ENCODE measurements at regions not wholly inside any gene's neighbourhood (a gene's known extent, or its start where the extent isn't known, plus 50 kb on each side); places are given as distances from the start of the nearest gene placed in this dataset.

DNA sequence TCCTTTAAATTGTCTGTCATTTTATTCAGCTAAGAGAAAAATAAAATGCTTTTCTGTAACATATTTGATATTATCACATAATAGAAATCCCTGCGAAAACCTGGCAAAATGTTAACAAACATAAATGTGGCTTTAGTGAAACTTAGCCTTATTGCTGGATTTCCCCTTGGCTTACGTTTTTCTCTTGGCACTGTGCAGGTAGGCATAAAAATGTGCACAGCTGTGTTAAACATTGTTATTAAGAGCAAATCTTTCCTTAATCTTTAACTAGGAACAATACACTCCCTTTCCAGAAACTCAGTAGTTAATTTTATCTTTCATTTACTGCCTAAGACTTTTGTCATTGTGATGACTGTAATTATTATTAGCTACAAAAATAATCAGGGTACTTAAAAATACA lies 202.4 kb upstream of the GNPDA2 start:
- Mint-ChIP-seq H3K9me3 (no peaks in the 10 kb centered on the region), H3K36me3 (ENCODE audit: low read depth) (no peaks in the 10 kb centered on the region), H3K4me1 (no peaks in the 10 kb centered on the region), H3K27ac (ENCODE audit: unreplicated experiment) (no peak overlapping the region), H3K27me3 (ENCODE audit: low read depth) (no peaks in the 10 kb centered on the region), H3K4me3 (no peak overlapping the region)
- no peak for DNase-seq (ENCODE audit: low read depth, low spot score)
- TF ChIP-seq, protein P1, sequence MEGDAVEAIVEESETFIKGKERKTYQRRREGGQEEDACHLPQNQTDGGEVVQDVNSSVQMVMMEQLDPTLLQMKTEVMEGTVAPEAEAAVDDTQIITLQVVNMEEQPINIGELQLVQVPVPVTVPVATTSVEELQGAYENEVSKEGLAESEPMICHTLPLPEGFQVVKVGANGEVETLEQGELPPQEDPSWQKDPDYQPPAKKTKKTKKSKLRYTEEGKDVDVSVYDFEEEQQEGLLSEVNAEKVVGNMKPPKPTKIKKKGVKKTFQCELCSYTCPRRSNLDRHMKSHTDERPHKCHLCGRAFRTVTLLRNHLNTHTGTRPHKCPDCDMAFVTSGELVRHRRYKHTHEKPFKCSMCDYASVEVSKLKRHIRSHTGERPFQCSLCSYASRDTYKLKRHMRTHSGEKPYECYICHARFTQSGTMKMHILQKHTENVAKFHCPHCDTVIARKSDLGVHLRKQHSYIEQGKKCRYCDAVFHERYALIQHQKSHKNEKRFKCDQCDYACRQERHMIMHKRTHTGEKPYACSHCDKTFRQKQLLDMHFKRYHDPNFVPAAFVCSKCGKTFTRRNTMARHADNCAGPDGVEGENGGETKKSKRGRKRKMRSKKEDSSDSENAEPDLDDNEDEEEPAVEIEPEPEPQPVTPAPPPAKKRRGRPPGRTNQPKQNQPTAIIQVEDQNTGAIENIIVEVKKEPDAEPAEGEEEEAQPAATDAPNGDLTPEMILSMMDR (conservative IDR thresholded peaks at IDR 0.05), result no peak

DNA sequence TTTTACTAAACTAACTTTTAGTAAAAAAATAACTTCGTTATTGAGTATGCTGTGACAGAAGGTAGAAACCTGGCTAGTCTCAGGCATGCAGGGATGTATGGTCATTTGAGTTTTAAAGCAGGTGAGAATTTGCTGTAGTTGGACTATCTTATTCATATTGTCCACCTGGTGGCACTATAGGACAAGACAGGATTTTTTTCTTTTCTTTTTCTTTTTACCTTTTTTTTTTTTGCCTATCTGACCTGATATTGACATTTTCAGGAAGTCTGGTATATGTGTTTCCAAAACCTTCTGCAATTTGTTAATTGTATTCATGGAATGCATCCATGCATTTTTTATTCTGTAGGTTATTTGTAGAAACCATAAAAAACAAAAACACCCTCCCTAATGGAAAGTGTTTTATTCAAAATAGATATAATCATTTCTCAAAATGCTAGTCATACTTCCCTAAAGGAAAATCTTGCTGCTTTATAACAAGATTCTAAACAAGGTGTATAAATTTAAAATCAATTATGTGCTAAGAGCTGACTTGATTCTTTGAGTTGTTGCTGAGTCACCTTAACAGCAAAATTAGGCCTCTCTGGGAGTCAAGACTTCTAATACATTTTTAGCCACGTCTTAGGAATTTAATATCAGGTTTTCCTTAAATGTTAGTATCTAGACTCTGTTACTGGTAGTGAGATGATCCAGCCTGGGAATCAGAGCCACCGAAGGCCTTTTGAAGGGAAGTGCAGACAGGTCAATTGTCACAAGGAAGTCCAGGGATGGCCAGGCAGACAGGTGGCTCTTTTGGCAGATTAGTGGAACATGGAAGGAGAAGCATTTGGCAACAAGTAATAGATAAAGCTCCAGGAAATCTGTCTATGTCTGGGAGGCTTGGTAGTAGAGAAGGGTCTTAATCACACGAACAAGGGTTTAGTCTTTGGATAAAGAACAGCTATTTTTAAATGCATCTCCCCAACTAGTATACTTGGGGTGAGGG lies 201.3 kb upstream of the GNPDA2 start:
- H3K4me1 Mint-ChIP-seq, result no peaks in the 10 kb centered on the region
- H3K4me3 Mint-ChIP-seq, result no peak overlapping the region
- DNase-seq (ENCODE audit: low read depth, low spot score), result no peak
- no peaks in the 10 kb centered on the region for H3K9me3 Mint-ChIP-seq
- H3K36me3 Mint-ChIP-seq (ENCODE audit: low read depth), result no peaks in the 10 kb centered on the region
- TF ChIP-seq, protein P1 (conservative IDR thresholded peaks at IDR 0.05), result peak; percentile 82
- H3K27ac Mint-ChIP-seq (ENCODE audit: unreplicated experiment), result no peak overlapping the region
- no peaks in the 10 kb centered on the region for H3K27me3 Mint-ChIP-seq (ENCODE audit: low read depth)

- Mint-ChIP-seq H3K4me1 (peaks cover 19% of the 10 kb centered on the region), H3K9me3 (no peaks in the 10 kb centered on the region), H3K27ac (ENCODE audit: unreplicated experiment) (no peak overlapping the region), H3K36me3 (ENCODE audit: low read depth) (no peaks in the 10 kb centered on the region), H3K27me3 (ENCODE audit: low read depth) (no peaks in the 10 kb centered on the region), H3K4me3 (no peak overlapping the region)
- no peak for DNase-seq (ENCODE audit: low read depth, low spot score)
- TF ChIP-seq, protein P1 (conservative IDR thresholded peaks at IDR 0.05), result no peak
These were observed 190.1 kb upstream of the GNPDA2 start for GRCh38 chr4:44916411-44916810.

DNA sequence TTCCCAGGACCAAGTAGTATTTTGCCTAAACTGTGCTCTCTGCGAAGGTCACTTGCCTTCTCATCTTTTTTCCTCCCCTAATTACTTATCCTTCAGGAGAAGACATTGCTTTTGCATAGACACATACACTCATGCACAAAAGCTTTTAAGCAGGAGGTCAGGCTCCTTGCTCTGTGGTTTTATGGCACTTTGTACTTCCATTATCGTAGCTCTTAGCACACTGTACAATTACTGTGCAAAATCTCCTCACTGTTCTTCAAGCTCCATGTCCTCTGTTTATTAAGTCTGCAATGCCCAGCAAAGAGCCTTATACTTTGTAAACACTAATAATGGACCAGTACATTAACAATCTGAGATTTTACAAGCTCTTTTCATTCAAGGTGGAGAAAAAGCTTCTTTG lies 188.4 kb upstream of the GNPDA2 start:
- Mint-ChIP-seq H3K4me3 (no peak overlapping the region), H3K27ac (ENCODE audit: unreplicated experiment) (no peak overlapping the region), H3K9me3 (no peaks in the 10 kb centered on the region), H3K36me3 (ENCODE audit: low read depth) (no peaks in the 10 kb centered on the region), H3K4me1 (peaks cover 19% of the 10 kb centered on the region), H3K27me3 (ENCODE audit: low read depth) (no peaks in the 10 kb centered on the region)
- no peak for DNase-seq (ENCODE audit: low read depth, low spot score)
- TF ChIP-seq, protein P1 (conservative IDR thresholded peaks at IDR 0.05), result no peak

DNA sequence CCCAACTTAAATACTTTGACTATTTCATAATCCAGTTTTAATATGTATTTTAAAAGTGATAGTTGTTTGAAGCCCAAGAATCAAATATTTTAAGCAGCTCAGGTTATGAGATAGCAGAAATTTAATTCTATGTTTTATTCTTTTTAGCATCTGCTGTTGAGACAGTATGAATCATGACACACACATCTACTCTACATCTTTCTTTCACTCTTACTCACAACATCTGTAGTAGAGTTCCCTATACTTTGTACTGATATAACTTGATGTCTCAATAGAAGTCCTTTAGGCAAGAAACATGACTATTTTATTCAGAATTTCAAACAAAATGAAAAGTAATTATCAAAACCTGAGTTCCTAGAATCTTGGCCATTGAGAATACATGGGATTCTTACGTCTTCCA lies 187.9 kb upstream of the GNPDA2 start:
- H3K4me1 Mint-ChIP-seq, result peaks cover 19% of the 10 kb centered on the region
- no peak overlapping the region for H3K27ac Mint-ChIP-seq (ENCODE audit: unreplicated experiment)
- no peak overlapping the region for H3K4me3 Mint-ChIP-seq
- H3K27me3 Mint-ChIP-seq (ENCODE audit: low read depth), result no peaks in the 10 kb centered on the region
- no peak for DNase-seq (ENCODE audit: low read depth, low spot score)
- H3K36me3 Mint-ChIP-seq (ENCODE audit: low read depth), result no peaks in the 10 kb centered on the region
- no peaks in the 10 kb centered on the region for H3K9me3 Mint-ChIP-seq
- TF ChIP-seq, protein P1 (conservative IDR thresholded peaks at IDR 0.05), result no peak
